ENCODE measurements at regions not wholly inside any gene's neighbourhood (a gene's known extent, or its start where the extent isn't known, plus 50 kb on each side); places are given as distances from the start of the nearest gene placed in this dataset.

DNA sequence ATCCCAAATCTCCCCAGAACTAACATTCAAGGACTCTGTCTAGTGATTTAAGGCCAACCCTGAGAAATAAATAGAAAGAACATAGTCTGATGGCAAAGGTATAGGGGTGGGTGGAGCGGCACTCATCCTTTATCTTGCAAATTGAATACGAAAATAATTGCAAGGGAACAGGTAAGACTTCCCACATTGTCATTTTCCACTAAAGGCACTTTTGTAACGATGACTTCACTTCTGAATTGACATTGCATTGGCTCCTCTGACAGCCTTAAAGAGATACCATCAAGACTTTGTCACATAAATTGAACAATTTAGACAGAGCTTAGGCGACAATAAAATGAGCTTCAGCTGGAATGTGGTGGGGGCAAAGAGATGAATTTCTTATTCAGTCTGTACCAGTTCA, 75.3 kb upstream of the PLCL2 start:
- DNase-seq: no peak

- no peak for DNase-seq
Observed at GRCh38 chr3:16809993-16810392, 74.8 kb upstream of the PLCL2 start.

DNA sequence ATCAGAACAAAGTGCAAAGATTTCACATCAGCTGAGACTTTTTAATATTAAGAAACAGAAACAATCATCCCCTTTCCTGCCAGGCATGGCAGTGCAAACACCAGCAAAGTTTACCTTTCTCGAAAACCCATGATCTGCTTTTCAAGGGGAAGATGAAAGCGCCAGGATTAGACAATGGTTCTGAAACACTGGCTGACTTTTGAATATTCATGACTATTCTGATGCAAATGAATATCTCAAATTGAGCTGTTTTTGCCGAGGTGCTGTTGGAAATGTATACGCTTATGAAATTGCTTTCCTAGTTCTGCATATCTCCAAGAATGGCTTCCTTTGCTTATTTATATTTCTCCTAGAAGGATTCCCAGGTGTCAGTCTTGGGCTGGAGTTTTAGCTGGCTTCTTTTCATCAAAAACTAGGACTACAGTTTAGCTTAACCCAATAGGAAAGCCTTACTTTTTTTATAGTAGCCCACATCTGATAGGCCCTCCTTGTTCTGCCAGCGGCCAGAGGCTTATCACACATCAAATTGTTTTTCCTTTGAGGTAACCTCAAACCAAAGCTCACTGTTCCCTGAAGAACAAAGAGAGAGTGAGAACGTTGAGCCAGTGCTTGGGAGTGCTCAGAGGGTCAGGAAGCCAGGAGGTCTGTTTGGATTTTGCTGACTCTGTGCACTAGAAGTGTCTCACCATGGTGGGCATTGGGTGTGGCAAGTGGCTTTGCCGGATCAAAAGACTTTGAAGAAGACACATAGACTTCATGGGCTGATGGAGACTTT, 74.0 kb upstream of the PLCL2 start:
- no peak for DNase-seq

- DNase-seq: no peak
Observed at GRCh38 chr3:16811950-16812349, 72.8 kb upstream of the PLCL2 start.

- DNase-seq: no peak
Observed at GRCh38 chr3:16813336-16813735, 71.4 kb upstream of the PLCL2 start.

DNA sequence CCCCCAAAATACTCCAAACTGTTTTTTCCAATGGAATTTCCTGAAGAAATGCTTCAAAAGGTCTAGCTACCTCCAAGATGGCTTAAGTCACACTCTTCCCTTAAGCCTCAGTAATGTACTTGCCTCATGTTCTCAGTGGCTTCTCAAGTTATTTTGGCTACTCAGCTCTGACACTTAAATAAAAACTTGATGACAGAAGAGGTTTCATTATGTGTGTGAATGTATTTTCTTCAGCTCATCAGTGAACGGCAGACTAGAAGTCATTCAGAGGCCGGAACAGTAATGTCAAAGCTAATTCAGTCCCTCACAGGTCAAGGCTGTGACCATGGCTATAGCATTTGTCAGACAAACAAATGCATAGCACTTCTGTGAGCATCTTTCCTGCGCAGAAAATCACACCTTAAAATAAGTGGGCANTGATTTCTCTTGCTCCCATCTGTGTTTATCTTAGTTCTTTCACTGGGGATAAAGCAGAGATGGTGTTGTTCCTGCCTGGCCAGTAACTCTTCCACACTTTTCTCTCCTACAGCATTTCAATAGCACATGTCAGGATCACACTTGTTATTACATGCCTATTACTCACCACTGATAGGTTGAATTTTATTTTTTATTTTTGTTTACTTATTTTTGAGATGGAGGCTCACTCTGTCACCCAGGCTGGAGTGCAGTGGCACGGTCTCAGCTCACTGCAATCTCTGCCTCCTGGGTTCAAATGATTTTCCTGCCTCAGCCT, 68.5 kb upstream of the PLCL2 start:
- no peak for DNase-seq

- DNase-seq: no peak
Observed at GRCh38 chr3:16817197-16817596, 67.6 kb upstream of the PLCL2 start.

GRCh38 chr3:16818194-16818593, 66.6 kb upstream of the PLCL2 start:
- DNase-seq: no peak

- no peak for DNase-seq
Observed at GRCh38 chr3:16818945-16819344, 65.8 kb upstream of the PLCL2 start.

- DNase-seq: no peak
Observed at GRCh38 chr3:16820485-16820884, 64.3 kb upstream of the PLCL2 start.

DNA sequence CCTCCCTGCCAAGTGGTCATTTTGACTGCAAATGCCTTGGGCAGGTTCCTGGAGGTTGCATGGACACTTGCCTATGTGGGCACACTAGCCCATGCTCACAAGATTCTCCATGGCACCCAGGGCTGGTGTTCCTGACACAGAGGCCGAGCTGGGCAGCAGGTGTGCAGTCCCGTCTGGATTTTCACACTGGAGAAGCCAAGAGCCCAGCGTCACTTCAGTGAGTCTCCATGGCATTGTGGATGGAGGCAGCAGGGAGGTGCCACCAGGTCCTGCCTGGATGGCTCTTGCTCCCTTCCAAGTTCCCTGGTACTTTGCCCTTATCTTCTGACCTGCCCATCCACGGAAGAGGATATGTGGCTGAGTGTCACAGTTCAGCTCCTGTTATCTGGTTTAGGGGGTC, 63.7 kb upstream of the PLCL2 start:
- DNase-seq: no peak

DNA sequence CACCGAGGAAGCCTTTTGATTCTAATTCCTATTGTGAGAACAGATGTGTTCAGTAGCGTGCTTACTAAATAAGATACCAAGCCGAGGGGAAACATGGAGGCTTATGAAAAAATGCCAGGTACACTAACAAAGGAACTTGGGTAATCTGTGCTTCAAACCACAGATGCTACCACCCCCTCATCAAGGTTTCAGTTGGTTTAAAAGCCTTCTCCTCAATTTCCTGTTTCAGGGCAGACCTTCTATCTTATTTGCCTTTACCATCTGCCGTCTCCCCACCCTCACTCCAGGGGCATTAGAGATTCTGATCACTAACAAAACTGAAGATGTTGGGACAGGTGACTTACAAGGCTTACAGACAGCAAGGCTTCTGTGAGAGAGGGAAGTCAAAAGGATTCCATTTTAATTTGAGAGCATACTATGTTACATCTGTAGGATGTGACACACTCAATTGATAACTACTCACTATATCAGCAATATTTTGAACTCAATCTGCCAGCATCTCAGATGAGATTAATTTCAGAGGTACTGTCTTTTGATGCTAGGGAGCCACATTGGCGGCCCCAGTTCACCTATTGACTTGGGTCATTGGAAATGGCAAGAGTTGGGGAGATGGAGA, 60.6 kb upstream of the PLCL2 start:
- no peak for DNase-seq

GRCh38 chr3:16825617-16826204, 59.0 kb upstream of the PLCL2 start:
- DNase-seq: no peak

DNA sequence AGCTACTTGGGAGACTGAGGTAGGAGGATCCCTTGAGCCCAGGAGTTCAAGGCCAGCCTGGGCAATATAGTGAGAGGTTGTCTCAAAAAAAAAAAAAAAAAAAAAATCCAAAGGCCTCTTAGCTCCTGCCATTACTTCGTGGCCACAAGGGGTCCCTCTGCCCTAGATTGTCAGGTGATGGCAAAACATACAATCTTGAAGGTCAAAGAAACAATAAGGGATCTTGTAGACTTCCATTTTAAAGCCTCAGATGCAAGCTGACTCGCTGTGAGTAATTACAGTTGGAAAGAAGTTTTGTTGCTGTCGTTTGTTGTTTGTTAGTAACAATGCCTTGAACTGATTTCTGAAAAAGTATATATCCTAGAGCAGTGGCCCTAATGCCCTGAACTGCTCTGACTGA, 55.9 kb upstream of the PLCL2 start:
- DNase-seq: no peak

- no peak for DNase-seq
Observed at GRCh38 chr3:16831846-16832245, 52.9 kb upstream of the PLCL2 start.

- no peak for DNase-seq
Observed at GRCh38 chr3:16834214-16834613, 50.5 kb upstream of the PLCL2 start.

DNA sequence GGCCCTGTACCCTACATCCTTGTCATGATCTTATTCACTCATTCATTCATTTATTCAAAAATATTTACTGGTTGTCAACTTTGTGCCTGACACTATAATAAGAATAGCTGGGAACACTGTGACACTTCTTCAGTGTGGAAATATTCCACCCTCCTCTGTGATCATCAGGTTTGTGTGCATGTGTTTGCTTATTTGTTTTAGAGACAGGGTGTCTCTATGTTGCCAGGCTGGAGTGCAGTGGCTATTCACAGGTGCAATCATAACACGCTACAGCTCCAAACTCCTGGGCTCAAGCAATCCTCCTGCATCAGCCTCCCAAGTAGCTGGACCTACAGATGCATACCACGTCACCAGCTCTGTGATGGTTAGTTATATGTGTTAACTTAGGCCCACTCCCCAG, 50.0 kb upstream of the PLCL2 start:
- no peak for DNase-seq
